ENCODE measurements at regions not wholly inside any gene's neighbourhood (a gene's known extent, or its start where the extent isn't known, plus 50 kb on each side); places are given as distances from the start of the nearest gene placed in this dataset.

- Mint-ChIP-seq H3K4me3 (no peak overlapping the region), H3K36me3 (ENCODE audit: low read depth) (no peaks in the 10 kb centered on the region), H3K27ac (no peak overlapping the region), H3K9me3 (peaks cover 3% of the 10 kb centered on the region), H3K4me1 (ENCODE audit: low read depth) (no peaks in the 10 kb centered on the region), H3K27me3 (no peaks in the 10 kb centered on the region)
Observed at GRCh38 chr2:59874971-59875755, 678.3 kb downstream of the BCL11A start.

- no peaks in the 10 kb centered on the region for H3K27me3 Mint-ChIP-seq
- H3K4me3 Mint-ChIP-seq = no peak overlapping the region
- no peaks in the 10 kb centered on the region for H3K4me1 Mint-ChIP-seq (ENCODE audit: low read depth)
- peaks cover 3% of the 10 kb centered on the region for H3K9me3 Mint-ChIP-seq
- no peak overlapping the region for H3K27ac Mint-ChIP-seq
- no peaks in the 10 kb centered on the region for H3K36me3 Mint-ChIP-seq (ENCODE audit: low read depth)
Observed at GRCh38 chr2:59874361-59874760, 679.1 kb downstream of the BCL11A start.

- Mint-ChIP-seq H3K27ac (no peak overlapping the region), H3K27me3 (no peaks in the 10 kb centered on the region), H3K36me3 (ENCODE audit: low read depth) (no peaks in the 10 kb centered on the region), H3K4me1 (ENCODE audit: low read depth) (no peaks in the 10 kb centered on the region), H3K9me3 (peaks cover 3% of the 10 kb centered on the region), H3K4me3 (no peak overlapping the region)
Observed at GRCh38 chr2:59871830-59872229, 681.6 kb downstream of the BCL11A start.

- no peaks in the 10 kb centered on the region for H3K4me1 Mint-ChIP-seq (ENCODE audit: low read depth)
- H3K27ac Mint-ChIP-seq = no peak overlapping the region
- H3K9me3 Mint-ChIP-seq = no peaks in the 10 kb centered on the region
- H3K4me3 Mint-ChIP-seq = no peak overlapping the region
- H3K36me3 Mint-ChIP-seq (ENCODE audit: low read depth) = no peaks in the 10 kb centered on the region
- no peaks in the 10 kb centered on the region for H3K27me3 Mint-ChIP-seq
Observed at GRCh38 chr2:59868981-59869380, 684.5 kb downstream of the BCL11A start.

- Mint-ChIP-seq H3K36me3 (ENCODE audit: low read depth) (no peaks in the 10 kb centered on the region), H3K4me1 (ENCODE audit: low read depth) (no peaks in the 10 kb centered on the region), H3K27me3 (no peaks in the 10 kb centered on the region), H3K27ac (no peak overlapping the region), H3K4me3 (no peak overlapping the region), H3K9me3 (peaks cover 10% of the 10 kb centered on the region)
Observed at GRCh38 chr2:59866436-59866835, 687.0 kb downstream of the BCL11A start.

GRCh38 chr2:59858540-59858939 lies 694.9 kb downstream of the BCL11A start:
- H3K36me3 Mint-ChIP-seq (ENCODE audit: low read depth) = no peaks in the 10 kb centered on the region
- no peak overlapping the region for H3K4me3 Mint-ChIP-seq
- no peaks in the 10 kb centered on the region for H3K4me1 Mint-ChIP-seq (ENCODE audit: low read depth)
- H3K9me3 Mint-ChIP-seq = peaks cover 18% of the 10 kb centered on the region
- no peaks in the 10 kb centered on the region for H3K27me3 Mint-ChIP-seq
- H3K27ac Mint-ChIP-seq = no peak overlapping the region

- H3K4me3 Mint-ChIP-seq = no peak overlapping the region
- H3K36me3 Mint-ChIP-seq (ENCODE audit: low read depth) = no peaks in the 10 kb centered on the region
- H3K9me3 Mint-ChIP-seq = peaks cover 11% of the 10 kb centered on the region
- no peaks in the 10 kb centered on the region for H3K4me1 Mint-ChIP-seq (ENCODE audit: low read depth)
- no peak overlapping the region for H3K27ac Mint-ChIP-seq
- no peaks in the 10 kb centered on the region for H3K27me3 Mint-ChIP-seq
Observed at GRCh38 chr2:59857109-59857508, 696.3 kb downstream of the BCL11A start.

- H3K27me3 Mint-ChIP-seq = no peaks in the 10 kb centered on the region
Observed at GRCh38 chr2:59856391-59856790, 697.1 kb downstream of the BCL11A start.

GRCh38 chr2:59853032-59853431 lies 700.4 kb downstream of the BCL11A start:
- H3K27me3 Mint-ChIP-seq = no peaks in the 10 kb centered on the region
- no peaks in the 10 kb centered on the region for H3K4me1 Mint-ChIP-seq (ENCODE audit: low read depth)
- no peaks in the 10 kb centered on the region for H3K9me3 Mint-ChIP-seq
- H3K36me3 Mint-ChIP-seq (ENCODE audit: low read depth) = no peaks in the 10 kb centered on the region
- H3K4me3 Mint-ChIP-seq = no peak overlapping the region
- H3K27ac Mint-ChIP-seq = no peak overlapping the region

More at GRCh38 chr2:59856391-59856790, 697.1 kb downstream of the BCL11A start:
- H3K4me3 Mint-ChIP-seq = no peak overlapping the region
- no peak overlapping the region for H3K27ac Mint-ChIP-seq
- no peaks in the 10 kb centered on the region for H3K4me1 Mint-ChIP-seq (ENCODE audit: low read depth)
- peaks cover 9% of the 10 kb centered on the region for H3K9me3 Mint-ChIP-seq
- H3K36me3 Mint-ChIP-seq (ENCODE audit: low read depth) = no peaks in the 10 kb centered on the region

- H3K9me3 Mint-ChIP-seq = no peaks in the 10 kb centered on the region
- H3K27me3 Mint-ChIP-seq = no peaks in the 10 kb centered on the region
- no peaks in the 10 kb centered on the region for H3K36me3 Mint-ChIP-seq (ENCODE audit: low read depth)
- H3K27ac Mint-ChIP-seq = no peak overlapping the region
- H3K4me3 Mint-ChIP-seq = no peak overlapping the region
- no peaks in the 10 kb centered on the region for H3K4me1 Mint-ChIP-seq (ENCODE audit: low read depth)
Observed at GRCh38 chr2:59851836-59852475, 701.5 kb downstream of the BCL11A start.

- Mint-ChIP-seq H3K4me1 (ENCODE audit: low read depth) (no peaks in the 10 kb centered on the region), H3K27me3 (no peaks in the 10 kb centered on the region), H3K4me3 (no peak overlapping the region), H3K9me3 (no peaks in the 10 kb centered on the region), H3K36me3 (ENCODE audit: low read depth) (no peaks in the 10 kb centered on the region), H3K27ac (no peak overlapping the region)
Observed at GRCh38 chr2:59850554-59850953, 702.9 kb downstream of the BCL11A start.

- H3K27me3 Mint-ChIP-seq = no peaks in the 10 kb centered on the region
- peaks cover 5% of the 10 kb centered on the region for H3K9me3 Mint-ChIP-seq
- no peaks in the 10 kb centered on the region for H3K36me3 Mint-ChIP-seq (ENCODE audit: low read depth)
- H3K27ac Mint-ChIP-seq = no peak overlapping the region
- no peak overlapping the region for H3K4me3 Mint-ChIP-seq
- no peaks in the 10 kb centered on the region for H3K4me1 Mint-ChIP-seq (ENCODE audit: low read depth)
Observed at GRCh38 chr2:59833941-59834340, 719.5 kb downstream of the BCL11A start.

- H3K27ac Mint-ChIP-seq = no peak overlapping the region
- H3K4me3 Mint-ChIP-seq = no peak overlapping the region
- peaks cover 5% of the 10 kb centered on the region for H3K9me3 Mint-ChIP-seq
- no peaks in the 10 kb centered on the region for H3K4me1 Mint-ChIP-seq (ENCODE audit: low read depth)
- no peaks in the 10 kb centered on the region for H3K27me3 Mint-ChIP-seq
- no peaks in the 10 kb centered on the region for H3K36me3 Mint-ChIP-seq (ENCODE audit: low read depth)
Observed at GRCh38 chr2:59830601-59831000, 722.9 kb downstream of the BCL11A start.

GRCh38 chr2:59827677-59828076 lies 725.8 kb downstream of the BCL11A start:
- H3K9me3 Mint-ChIP-seq = peaks cover 2% of the 10 kb centered on the region
- no peak overlapping the region for H3K4me3 Mint-ChIP-seq
- H3K27me3 Mint-ChIP-seq = no peaks in the 10 kb centered on the region
- no peaks in the 10 kb centered on the region for H3K36me3 Mint-ChIP-seq (ENCODE audit: low read depth)
- no peaks in the 10 kb centered on the region for H3K4me1 Mint-ChIP-seq (ENCODE audit: low read depth)
- H3K27ac Mint-ChIP-seq = no peak overlapping the region

GRCh38 chr2:59826177-59826576 lies 727.3 kb downstream of the BCL11A start:
- H3K9me3 Mint-ChIP-seq = no peaks in the 10 kb centered on the region

GRCh38 chr2:59824314-59824713 lies 729.1 kb downstream of the BCL11A start:
- H3K4me3 Mint-ChIP-seq = no peak overlapping the region
- no peaks in the 10 kb centered on the region for H3K9me3 Mint-ChIP-seq
- H3K27me3 Mint-ChIP-seq = no peaks in the 10 kb centered on the region
- no peaks in the 10 kb centered on the region for H3K4me1 Mint-ChIP-seq (ENCODE audit: low read depth)
- H3K36me3 Mint-ChIP-seq (ENCODE audit: low read depth) = no peaks in the 10 kb centered on the region
- H3K27ac Mint-ChIP-seq = no peak overlapping the region

More at GRCh38 chr2:59826177-59826576, 727.3 kb downstream of the BCL11A start:
- H3K4me1 Mint-ChIP-seq (ENCODE audit: low read depth) = no peaks in the 10 kb centered on the region
- no peaks in the 10 kb centered on the region for H3K27me3 Mint-ChIP-seq
- H3K36me3 Mint-ChIP-seq (ENCODE audit: low read depth) = no peaks in the 10 kb centered on the region
- H3K4me3 Mint-ChIP-seq = no peak overlapping the region
- no peak overlapping the region for H3K27ac Mint-ChIP-seq
